Suppressor macrophage treated with lipopolysaccharide for 1 hour (primary cell): ENCODE measurements at regions not wholly inside any gene's neighbourhood (a gene's known extent, or its start where the extent isn't known, plus 50 kb on each side); places are given as distances from the start of the nearest gene placed in this dataset.

Source experiments
- DNase-seq, 3 donors: peaks; one replicate each; pipeline ENCODE4 v3.0.0-alpha.2; 2020 to 2022

GRCh38 chr21:35482933-35483662, 434.0 kb upstream of the RUNX1 start:
- DNase-seq = no peak

GRCh38 chr21:35482096-35482495, 433.0 kb upstream of the RUNX1 start:
- peak; percentile 42 to 62 (median 58) for DNase-seq

GRCh38 chr21:35481005-35481404, 431.9 kb upstream of the RUNX1 start:
- no peak for DNase-seq

- no peak for DNase-seq
These were observed 430.4 kb upstream of the RUNX1 start for GRCh38 chr21:35479529-35479928.

- no peak for DNase-seq
These were observed 430.0 kb upstream of the RUNX1 start for GRCh38 chr21:35479065-35479448.

GRCh38 chr21:35478161-35479064, 429.3 kb upstream of the RUNX1 start:
- peak; percentile 61 to 85 (median 73) for DNase-seq

GRCh38 chr21:35477622-35478021, 428.5 kb upstream of the RUNX1 start:
- no peak for DNase-seq

GRCh38 chr21:35476621-35477395, 427.7 kb upstream of the RUNX1 start:
- DNase-seq = no peak

- DNase-seq = peak; percentile 68 to 96 (median 86)
These were observed 426.7 kb upstream of the RUNX1 start for GRCh38 chr21:35475762-35476161.

- peak; percentile 85 to 97 (median 94) for DNase-seq
These were observed 425.9 kb upstream of the RUNX1 start for GRCh38 chr21:35475009-35475408.

GRCh38 chr21:35473496-35473895, 424.4 kb upstream of the RUNX1 start:
- DNase-seq = peak; percentile 68 to 91 (median 80)

GRCh38 chr21:35470522-35470921, 421.4 kb upstream of the RUNX1 start:
- peak in 2 of 3 donors; percentile 22 to 41 for DNase-seq

- no peak for DNase-seq
These were observed 420.4 kb upstream of the RUNX1 start for GRCh38 chr21:35469498-35469897.

GRCh38 chr21:35468991-35469390, 419.9 kb upstream of the RUNX1 start:
- no peak for DNase-seq

GRCh38 chr21:35467566-35467965, 418.5 kb upstream of the RUNX1 start:
- DNase-seq = no peak

- peak in 1 of 3 donors; percentile 44 for DNase-seq
These were observed 417.6 kb upstream of the RUNX1 start for GRCh38 chr21:35466681-35467080.

- DNase-seq = peak in 2 of 3 donors; percentile 26 to 32
These were observed 416.6 kb upstream of the RUNX1 start for GRCh38 chr21:35465741-35466140.

GRCh38 chr21:35461700-35462099, 412.6 kb upstream of the RUNX1 start:
- DNase-seq = no peak

- DNase-seq = no peak
These were observed 411.3 kb upstream of the RUNX1 start for GRCh38 chr21:35460441-35460840.

GRCh38 chr21:35458405-35458804, 409.3 kb upstream of the RUNX1 start:
- DNase-seq = no peak

- DNase-seq = no peak
These were observed 408.1 kb upstream of the RUNX1 start for GRCh38 chr21:35457097-35457804.

GRCh38 chr21:35451276-35451675, 402.2 kb upstream of the RUNX1 start:
- DNase-seq = peak in 2 of 3 donors; percentile 8 to 28
